ENCODE measurements at regions not wholly inside any gene's neighbourhood (a gene's known extent, or its start where the extent isn't known, plus 50 kb on each side); places are given as distances from the start of the nearest gene placed in this dataset.

GRCh38 chr5:2383698-2384065 is 367.8 kb downstream of the IRX2 start:
- TF ChIP-seq, protein P1, sequence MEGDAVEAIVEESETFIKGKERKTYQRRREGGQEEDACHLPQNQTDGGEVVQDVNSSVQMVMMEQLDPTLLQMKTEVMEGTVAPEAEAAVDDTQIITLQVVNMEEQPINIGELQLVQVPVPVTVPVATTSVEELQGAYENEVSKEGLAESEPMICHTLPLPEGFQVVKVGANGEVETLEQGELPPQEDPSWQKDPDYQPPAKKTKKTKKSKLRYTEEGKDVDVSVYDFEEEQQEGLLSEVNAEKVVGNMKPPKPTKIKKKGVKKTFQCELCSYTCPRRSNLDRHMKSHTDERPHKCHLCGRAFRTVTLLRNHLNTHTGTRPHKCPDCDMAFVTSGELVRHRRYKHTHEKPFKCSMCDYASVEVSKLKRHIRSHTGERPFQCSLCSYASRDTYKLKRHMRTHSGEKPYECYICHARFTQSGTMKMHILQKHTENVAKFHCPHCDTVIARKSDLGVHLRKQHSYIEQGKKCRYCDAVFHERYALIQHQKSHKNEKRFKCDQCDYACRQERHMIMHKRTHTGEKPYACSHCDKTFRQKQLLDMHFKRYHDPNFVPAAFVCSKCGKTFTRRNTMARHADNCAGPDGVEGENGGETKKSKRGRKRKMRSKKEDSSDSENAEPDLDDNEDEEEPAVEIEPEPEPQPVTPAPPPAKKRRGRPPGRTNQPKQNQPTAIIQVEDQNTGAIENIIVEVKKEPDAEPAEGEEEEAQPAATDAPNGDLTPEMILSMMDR (conservative IDR thresholded peaks at IDR 0.05; ENCODE audit: low read depth in 2 of 2) = no peak
- no peak for TF ChIP-seq EZH2phosphoT487 (IDR thresholded peaks at IDR 0.05; ENCODE audit: unreplicated experiment)
- no peak for TF ChIP-seq POLR2AphosphoS5 (IDR thresholded peaks at IDR 0.05; ENCODE audit: low read depth)
- no peak for TF ChIP-seq JUNB (IDR thresholded peaks at IDR 0.05; ENCODE audit: unreplicated experiment)
- no peak for TF ChIP-seq EZH2 (IDR thresholded peaks at IDR 0.05; ENCODE audit: low read depth, unreplicated experiment)
- no peak for TF ChIP-seq STAT1 (IDR thresholded peaks at IDR 0.05; ENCODE audit: unreplicated experiment)

All from GM23338 (cell line).